GM19463 (cell line): ENCODE measurements at regions not wholly inside any gene's neighbourhood (a gene's known extent, or its start where the extent isn't known, plus 50 kb on each side); places are given as distances from the start of the nearest gene placed in this dataset.
"Not testable (repeated sequence)": the region's sequence is repeated elsewhere in the genome, so short reads cannot be mapped to it uniquely, and the experiment has no call there.

Experiments used
- ATAC-seq: cut with Tn5 transposase; IDR thresholded peaks from one replicate; pipeline ENCODE4 v1.9.1; 2021; ENCODE audit warnings: mild to moderate bottlenecking, moderate library complexity; ENCODE audit not compliant: unreplicated experiment

GRCh38 chr9:86634501-86634900 lies 280.3 kb upstream of the TUT7 start:
- ATAC-seq: no peak

- no peak for ATAC-seq
Observed at GRCh38 chr9:86633945-86634344, 279.7 kb upstream of the TUT7 start.

- ATAC-seq: no peak
Observed at GRCh38 chr9:86632537-86632936, 278.3 kb upstream of the TUT7 start.

GRCh38 chr9:86629530-86629929 lies 275.3 kb upstream of the TUT7 start:
- no peak for ATAC-seq

GRCh38 chr9:86626802-86627201 lies 272.6 kb upstream of the TUT7 start:
- ATAC-seq: no peak

GRCh38 chr9:86624630-86625029 lies 270.4 kb upstream of the TUT7 start:
- ATAC-seq: no peak

- no peak for ATAC-seq
Observed at GRCh38 chr9:86614871-86615849, 260.9 kb upstream of the TUT7 start.

GRCh38 chr9:86613943-86614342 lies 259.7 kb upstream of the TUT7 start:
- ATAC-seq: no peak

GRCh38 chr9:86611534-86611933 lies 257.3 kb upstream of the TUT7 start:
- not testable (repeated sequence) for ATAC-seq

GRCh38 chr9:86605303-86605702 lies 251.1 kb upstream of the TUT7 start:
- no peak for ATAC-seq

GRCh38 chr9:86604741-86605140 lies 250.5 kb upstream of the TUT7 start:
- no peak for ATAC-seq

- no peak for ATAC-seq
Observed at GRCh38 chr9:86602715-86603114, 248.5 kb upstream of the TUT7 start.

- no peak for ATAC-seq
Observed at GRCh38 chr9:86601697-86602096, 247.5 kb upstream of the TUT7 start.

- ATAC-seq: no peak
Observed at GRCh38 chr9:86600977-86601376, 246.8 kb upstream of the TUT7 start.

GRCh38 chr9:86600291-86600690 lies 246.1 kb upstream of the TUT7 start:
- no peak for ATAC-seq

- ATAC-seq: no peak
Observed at GRCh38 chr9:86599561-86599960, 245.4 kb upstream of the TUT7 start.

GRCh38 chr9:86598411-86599239 lies 244.4 kb upstream of the TUT7 start:
- ATAC-seq: no peak

GRCh38 chr9:86594724-86595123 lies 240.5 kb upstream of the TUT7 start:
- ATAC-seq: no peak

- ATAC-seq: no peak
Observed at GRCh38 chr9:86591472-86591871, 237.3 kb upstream of the TUT7 start.

GRCh38 chr9:86589730-86590129 lies 235.5 kb upstream of the TUT7 start:
- ATAC-seq: no peak

GRCh38 chr9:86589273-86589672 lies 235.1 kb upstream of the TUT7 start:
- ATAC-seq: no peak

GRCh38 chr9:86586144-86586494 lies 231.9 kb upstream of the TUT7 start:
- no peak for ATAC-seq
